NOMO-1 treated with DMSO at 0.1 percent for 48 hours (cell line): ENCODE measurements at regions not wholly inside any gene's neighbourhood (a gene's known extent, or its start where the extent isn't known, plus 50 kb on each side); places are given as distances from the start of the nearest gene placed in this dataset.

Experiments used
- DNase-seq: peaks from one replicate; lab custom pipeline; 2025; ENCODE audit not compliant: unreplicated experiment; lab: John Stamatoyannopoulos, UW

GRCh38 chr1:83813576-83813975 is 185.4 kb downstream of the TTLL7 start:
- DNase-seq = no peak

- no peak for DNase-seq
These were observed 188.8 kb downstream of the TTLL7 start for GRCh38 chr1:83810144-83810543.

GRCh38 chr1:83808536-83808935 is 190.4 kb downstream of the TTLL7 start:
- DNase-seq = no peak

- no peak for DNase-seq
These were observed 191.1 kb downstream of the TTLL7 start for GRCh38 chr1:83807821-83808220.

- no peak for DNase-seq
These were observed 191.7 kb downstream of the TTLL7 start for GRCh38 chr1:83807231-83807630.

GRCh38 chr1:83805921-83806320 is 193.0 kb downstream of the TTLL7 start:
- DNase-seq = no peak

GRCh38 chr1:83802460-83803152 is 196.3 kb downstream of the TTLL7 start:
- no peak for DNase-seq

GRCh38 chr1:83802023-83802422 is 196.9 kb downstream of the TTLL7 start:
- no peak for DNase-seq

GRCh38 chr1:83800066-83800465 is 198.9 kb downstream of the TTLL7 start:
- no peak for DNase-seq

- DNase-seq = no peak
These were observed 199.3 kb downstream of the TTLL7 start for GRCh38 chr1:83799594-83799993.

- no peak for DNase-seq
These were observed 200.0 kb downstream of the TTLL7 start for GRCh38 chr1:83798965-83799364.

- no peak for DNase-seq
These were observed 202.5 kb downstream of the TTLL7 start for GRCh38 chr1:83796409-83796808.

GRCh38 chr1:83794384-83794783 is 204.5 kb downstream of the TTLL7 start:
- DNase-seq = no peak

GRCh38 chr1:83791821-83792437 is 207.0 kb downstream of the TTLL7 start:
- DNase-seq = no peak

GRCh38 chr1:83790446-83790845 is 208.5 kb downstream of the TTLL7 start:
- DNase-seq = no peak

GRCh38 chr1:83787246-83787998 is 211.5 kb downstream of the TTLL7 start:
- no peak for DNase-seq

- DNase-seq = no peak
These were observed 217.3 kb downstream of the TTLL7 start for GRCh38 chr1:83781667-83782066.

GRCh38 chr1:83779565-83779964 is 219.4 kb downstream of the TTLL7 start:
- DNase-seq = no peak

GRCh38 chr1:83777758-83778101 is 221.2 kb downstream of the TTLL7 start:
- no peak for DNase-seq

- DNase-seq = no peak
These were observed 221.8 kb downstream of the TTLL7 start for GRCh38 chr1:83776913-83777757.

GRCh38 chr1:83775977-83776603 is 222.8 kb downstream of the TTLL7 start:
- DNase-seq = no peak
